Adipocyte (in vitro differentiated cells): ENCODE measurements at regions not wholly inside any gene's neighbourhood (a gene's known extent, or its start where the extent isn't known, plus 50 kb on each side); places are given as distances from the start of the nearest gene placed in this dataset.

ENCODE experiments used
- DNase-seq: peaks from one replicate; pipeline ENCODE4 v3.0.0-alpha.2; 2015; ENCODE audit warnings: low read depth
- H3K27me3 ChIP-seq: replicated peaks from 2 replicates; pipeline ENCODE4 v1.7.0; 2013; ENCODE audit warnings: mild to moderate bottlenecking, low read length, moderate library complexity; ENCODE audit not compliant: control insufficient read depth, insufficient read depth
- H3K36me3 ChIP-seq: 2 replicates; pipeline ENCODE4 v1.7.0; 2013; ENCODE audit warnings: low read length, mild to moderate bottlenecking, moderate library complexity; ENCODE audit not compliant: control insufficient read depth, insufficient read depth, severe bottlenecking
- H3K4me1 ChIP-seq: 2 replicates; pipeline ENCODE4 v1.7.0; 2013; ENCODE audit warnings: mild to moderate bottlenecking, low read length, moderate library complexity; ENCODE audit not compliant: control insufficient read depth, insufficient read depth
- H3K4me3 ChIP-seq: 2 replicates; pipeline ENCODE4 v1.7.0; 2013; ENCODE audit warnings: mild to moderate bottlenecking, low read length, moderate library complexity
- H3K9ac ChIP-seq: 2 replicates; pipeline ENCODE4 v1.7.0; 2013; ENCODE audit warnings: mild to moderate bottlenecking, low read length, moderate library complexity
- H3K9me3 ChIP-seq: 2 replicates; pipeline ENCODE4 v1.7.0; 2013; ENCODE audit warnings: mild to moderate bottlenecking, low read length, moderate library complexity; ENCODE audit not compliant: control insufficient read depth

DNA sequence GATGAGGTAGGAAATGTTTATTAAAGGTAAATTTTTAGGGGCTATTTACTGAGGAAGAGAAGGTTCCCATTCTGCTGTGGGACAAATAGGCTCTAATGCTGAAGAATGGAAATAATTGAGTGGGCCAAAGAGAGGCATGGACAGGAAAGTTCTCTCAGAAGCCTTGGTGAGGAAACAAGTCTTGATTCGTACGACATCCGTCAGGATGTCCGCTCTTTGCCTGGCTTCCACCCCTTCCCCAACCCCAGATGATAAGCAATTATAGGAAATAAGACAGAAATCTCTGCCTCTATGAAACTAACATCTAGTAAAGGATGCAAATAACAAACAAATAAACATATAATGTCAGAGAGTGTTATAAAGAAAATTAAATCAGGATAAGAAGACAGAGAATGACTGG is 91.7 kb upstream of the BCAT1 start:
- Histone ChIP-seq H3K4me3 (no peak overlapping the region), H3K27me3 (peaks cover 9% of the 10 kb centered on the region), H3K9ac (no peak overlapping the region), H3K36me3 (no peaks in the 10 kb centered on the region), H3K4me1 (no peaks in the 10 kb centered on the region), H3K9me3 (peaks cover 10% of the 10 kb centered on the region)
- DNase-seq: no peak

DNA sequence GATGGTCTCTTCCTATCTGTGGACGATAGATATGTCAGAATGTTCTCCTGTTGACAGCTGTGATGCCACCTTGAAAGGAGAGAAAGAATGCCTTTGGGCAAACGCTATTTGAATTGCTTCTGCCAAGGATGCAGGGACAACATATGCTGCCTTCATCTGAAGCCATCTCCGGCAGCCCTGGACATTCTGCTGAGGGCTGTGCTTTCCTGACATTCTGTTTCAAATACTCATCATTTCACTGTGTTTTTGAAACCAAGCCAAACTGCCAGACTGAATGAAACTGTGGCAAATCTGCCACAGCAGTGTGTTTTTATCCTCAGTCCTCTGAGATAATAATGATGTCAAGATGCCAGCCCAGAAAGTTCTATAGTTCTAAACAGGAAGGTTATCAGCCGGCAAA is 85.8 kb upstream of the BCAT1 start:
- peak; percentile 35 for DNase-seq
- Histone ChIP-seq H3K27me3 (peaks cover 27% of the 10 kb centered on the region), H3K9ac (no peak overlapping the region), H3K9me3 (no peaks in the 10 kb centered on the region), H3K4me1 (no peaks in the 10 kb centered on the region), H3K36me3 (no peaks in the 10 kb centered on the region), H3K4me3 (no peak overlapping the region)

DNA sequence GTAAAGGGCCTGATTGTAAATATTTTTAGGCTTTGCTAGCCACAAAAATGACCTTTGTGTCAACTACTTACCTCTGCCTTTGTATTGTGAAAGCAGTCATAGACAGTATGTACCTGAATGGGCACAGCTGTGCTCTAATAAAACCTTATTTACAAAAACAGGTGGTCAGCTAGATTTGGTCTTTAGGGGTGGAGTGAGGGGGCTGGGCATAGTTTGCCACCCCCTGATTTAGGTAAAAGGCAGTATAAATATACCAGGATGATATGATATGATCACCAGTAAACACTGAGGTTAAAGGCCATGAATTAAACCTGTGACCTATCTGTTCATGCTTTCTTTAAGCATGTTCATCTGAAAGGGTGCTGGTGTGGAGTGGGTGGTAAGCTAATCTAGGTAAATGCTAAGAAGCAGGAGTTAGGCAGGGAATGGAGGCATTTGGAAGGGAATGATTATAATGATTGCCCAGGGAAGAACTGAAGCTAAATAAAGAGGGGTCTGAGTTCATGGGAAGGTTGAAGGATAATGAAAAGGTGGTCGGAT is 77.1 kb upstream of the BCAT1 start:
- Histone ChIP-seq H3K4me1 (no peaks in the 10 kb centered on the region), H3K9ac (no peak overlapping the region), H3K36me3 (no peaks in the 10 kb centered on the region), H3K27me3 (peaks cover 7% of the 10 kb centered on the region), H3K9me3 (no peaks in the 10 kb centered on the region), H3K4me3 (no peak overlapping the region)
- DNase-seq: no peak

DNA sequence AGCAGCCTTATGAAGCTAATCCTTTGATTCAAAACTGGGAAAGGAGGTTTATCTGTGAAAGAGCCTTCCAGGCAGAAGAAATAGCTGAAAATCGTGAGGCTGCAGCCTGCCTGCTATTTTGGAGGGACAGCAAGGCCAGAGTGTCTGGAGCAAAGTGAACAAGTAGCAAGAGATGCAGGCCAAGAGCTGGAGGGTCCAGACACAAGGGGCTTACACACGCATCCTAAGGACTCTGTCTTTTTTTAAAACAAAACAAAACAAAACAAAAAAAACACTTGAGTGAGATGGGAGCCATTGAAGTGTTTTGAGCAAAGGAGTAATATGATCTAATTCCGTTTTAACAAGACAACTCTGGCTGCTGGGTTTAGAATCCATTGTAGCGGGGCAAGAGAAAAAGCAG is 76.4 kb upstream of the BCAT1 start:
- no peaks in the 10 kb centered on the region for H3K4me1 ChIP-seq
- no peak overlapping the region for H3K9ac ChIP-seq

DNA sequence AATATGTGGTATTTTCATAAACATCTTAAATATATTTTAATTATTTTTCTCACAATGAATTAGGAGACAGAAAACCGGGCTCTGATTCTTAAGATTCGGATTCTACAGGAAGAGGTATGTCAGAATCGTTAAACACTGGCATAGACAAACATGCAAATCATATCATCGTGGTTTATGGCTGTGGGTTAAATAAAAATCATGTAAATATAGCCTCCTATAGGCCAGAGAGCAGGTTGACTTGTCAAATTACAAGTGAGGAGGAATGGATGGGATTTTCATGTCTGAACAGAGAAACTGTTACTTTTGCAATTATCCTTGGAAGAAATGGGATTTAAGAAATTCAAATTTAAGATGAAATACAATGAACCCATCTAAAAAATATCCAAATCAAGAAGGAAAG is 74.9 kb upstream of the BCAT1 start:
- Histone ChIP-seq H3K4me3 (no peak overlapping the region), H3K9me3 (peaks cover 10% of the 10 kb centered on the region), H3K36me3 (no peaks in the 10 kb centered on the region), H3K4me1 (no peaks in the 10 kb centered on the region), H3K27me3 (no peaks in the 10 kb centered on the region), H3K9ac (no peak overlapping the region)
- no peak for DNase-seq

More for the DNA sequence above, 76.4 kb upstream of the BCAT1 start:
- no peak for DNase-seq
- H3K27me3 ChIP-seq: peaks cover 7% of the 10 kb centered on the region
- no peaks in the 10 kb centered on the region for H3K36me3 ChIP-seq
- no peaks in the 10 kb centered on the region for H3K9me3 ChIP-seq
- H3K4me3 ChIP-seq: no peak overlapping the region

DNA sequence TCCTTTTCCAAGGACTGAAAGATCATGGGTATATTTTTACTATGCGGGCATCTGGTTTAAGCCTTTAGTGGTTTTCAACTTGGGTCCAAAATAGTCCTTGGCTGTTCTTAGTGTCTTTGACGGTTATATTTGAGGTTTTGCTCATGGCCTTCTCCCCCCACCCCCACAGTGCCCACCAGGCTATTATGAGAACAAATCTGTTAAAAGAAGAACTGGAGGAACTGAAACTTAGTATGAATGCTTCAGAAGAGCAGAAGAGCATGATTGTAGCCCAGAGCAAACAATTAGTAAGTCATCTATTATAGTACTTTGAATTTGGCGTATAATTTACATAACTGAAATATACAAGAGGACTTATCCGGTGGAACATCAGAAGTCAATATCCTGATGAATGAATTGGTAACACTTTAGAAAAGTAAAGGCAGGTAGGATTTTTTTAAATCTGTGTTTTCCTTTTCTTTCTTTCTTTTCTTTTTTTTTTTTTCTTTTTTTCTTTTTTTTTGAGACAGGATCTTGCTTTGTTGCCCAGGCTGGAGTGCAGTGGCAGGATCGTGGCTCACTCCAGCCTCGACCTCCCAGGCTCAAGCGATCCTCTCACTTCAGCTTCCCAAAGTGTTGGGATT is 71.8 kb upstream of the BCAT1 start:
- peaks cover 10% of the 10 kb centered on the region for H3K9me3 ChIP-seq
- H3K4me1 ChIP-seq: no peaks in the 10 kb centered on the region
- no peak overlapping the region for H3K9ac ChIP-seq
- H3K36me3 ChIP-seq: no peaks in the 10 kb centered on the region
- no peak overlapping the region for H3K4me3 ChIP-seq
- no peaks in the 10 kb centered on the region for H3K27me3 ChIP-seq
- no peak for DNase-seq

DNA sequence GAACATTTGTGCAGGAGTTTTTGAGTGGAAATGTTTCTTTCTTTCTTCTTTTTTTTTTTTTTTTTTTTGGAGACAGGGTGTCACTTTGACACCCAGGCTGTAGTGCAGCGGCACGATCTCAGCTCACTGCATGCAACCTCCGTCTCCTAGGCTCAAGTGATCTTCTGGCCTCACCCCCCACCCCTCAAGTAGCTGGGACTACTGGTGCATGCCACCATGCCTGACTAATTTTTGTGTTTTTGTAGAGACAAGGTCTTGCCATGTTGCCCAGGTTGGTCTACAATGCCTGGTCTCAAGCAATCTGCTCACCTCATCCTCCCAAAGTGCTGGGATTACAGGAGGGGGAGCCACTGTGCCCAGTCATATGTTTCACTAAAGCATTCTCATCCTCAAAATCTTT is 69.2 kb upstream of the BCAT1 start:
- DNase-seq: no peak
- Histone ChIP-seq H3K9ac (no peak overlapping the region), H3K27me3 (no peaks in the 10 kb centered on the region), H3K4me1 (no peaks in the 10 kb centered on the region), H3K4me3 (no peak overlapping the region), H3K36me3 (no peaks in the 10 kb centered on the region), H3K9me3 (peaks cover 10% of the 10 kb centered on the region)

DNA sequence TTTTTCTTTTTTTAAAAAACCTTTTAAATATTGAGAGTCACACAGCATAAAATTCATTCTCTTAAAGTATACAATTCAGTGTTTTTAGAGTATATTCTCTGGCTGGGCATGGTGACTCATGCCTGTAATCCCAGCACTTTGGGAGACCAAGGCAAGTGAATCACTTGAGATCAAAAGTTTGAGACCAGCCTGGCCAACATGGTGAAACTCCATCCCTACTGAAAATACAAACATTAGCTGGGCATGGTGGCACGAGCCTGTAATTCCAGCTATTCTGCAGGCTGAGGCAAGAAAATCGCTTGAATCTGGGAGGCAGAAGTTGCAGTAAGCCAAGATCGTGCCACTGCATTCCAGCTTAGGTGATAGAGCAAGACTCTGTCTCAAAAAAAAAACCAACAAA is 68.4 kb upstream of the BCAT1 start:
- Histone ChIP-seq H3K9me3 (peaks cover 10% of the 10 kb centered on the region), H3K9ac (no peak overlapping the region), H3K4me1 (no peaks in the 10 kb centered on the region)

DNA sequence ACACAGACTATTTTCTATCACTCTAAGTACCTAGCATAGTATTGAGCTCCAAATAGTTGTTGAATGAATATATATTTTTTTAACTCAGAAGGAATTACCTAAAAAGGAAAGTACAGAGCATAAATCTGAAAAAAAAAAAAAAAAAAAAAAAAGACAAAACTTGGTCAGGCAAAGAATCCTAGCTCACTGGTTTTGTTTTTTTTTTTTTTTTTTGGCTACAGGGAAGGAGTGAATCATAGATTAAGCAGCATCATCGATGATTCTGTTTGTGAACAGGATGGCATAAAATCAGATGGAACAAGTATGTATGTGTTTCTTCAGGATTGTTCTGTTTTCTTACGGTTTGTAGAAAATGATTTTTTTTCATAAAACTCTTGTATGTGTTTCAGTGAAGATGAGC is 66.1 kb upstream of the BCAT1 start:
- H3K9me3 ChIP-seq: peaks cover 9% of the 10 kb centered on the region
- H3K36me3 ChIP-seq: no peaks in the 10 kb centered on the region
- H3K4me3 ChIP-seq: no peak overlapping the region
- peak; percentile 18 for DNase-seq
- H3K27me3 ChIP-seq: no peaks in the 10 kb centered on the region
- H3K4me1 ChIP-seq: no peaks in the 10 kb centered on the region
- H3K9ac ChIP-seq: no peak overlapping the region

More for the DNA sequence above, 68.4 kb upstream of the BCAT1 start:
- H3K27me3 ChIP-seq: no peaks in the 10 kb centered on the region
- no peaks in the 10 kb centered on the region for H3K36me3 ChIP-seq
- no peak overlapping the region for H3K4me3 ChIP-seq
- peak; percentile 32 for DNase-seq

DNA sequence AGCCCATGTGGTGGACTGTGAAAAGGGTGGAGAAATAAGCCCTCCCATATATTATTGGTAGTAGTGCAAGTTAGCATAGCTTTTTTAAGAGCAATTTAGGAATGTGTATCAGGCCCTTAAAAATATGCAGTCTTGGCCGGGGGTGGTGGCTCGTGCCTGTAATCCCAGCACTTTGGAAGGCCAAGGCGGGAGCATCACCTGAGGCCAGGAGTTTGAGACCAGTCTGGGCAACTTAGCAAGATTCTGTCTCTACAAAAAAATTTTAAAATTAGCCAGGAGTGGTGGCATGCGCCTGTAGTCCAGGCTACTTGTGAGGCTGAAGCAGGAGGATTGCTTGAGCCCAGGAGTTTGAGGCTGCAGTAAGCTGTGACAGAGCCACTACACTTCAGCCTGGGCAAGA is 64.2 kb upstream of the BCAT1 start:
- Histone ChIP-seq H3K4me1 (no peaks in the 10 kb centered on the region), H3K27me3 (no peaks in the 10 kb centered on the region), H3K4me3 (no peak overlapping the region), H3K36me3 (no peaks in the 10 kb centered on the region), H3K9ac (no peak overlapping the region), H3K9me3 (no peaks in the 10 kb centered on the region)
- no peak for DNase-seq

DNA sequence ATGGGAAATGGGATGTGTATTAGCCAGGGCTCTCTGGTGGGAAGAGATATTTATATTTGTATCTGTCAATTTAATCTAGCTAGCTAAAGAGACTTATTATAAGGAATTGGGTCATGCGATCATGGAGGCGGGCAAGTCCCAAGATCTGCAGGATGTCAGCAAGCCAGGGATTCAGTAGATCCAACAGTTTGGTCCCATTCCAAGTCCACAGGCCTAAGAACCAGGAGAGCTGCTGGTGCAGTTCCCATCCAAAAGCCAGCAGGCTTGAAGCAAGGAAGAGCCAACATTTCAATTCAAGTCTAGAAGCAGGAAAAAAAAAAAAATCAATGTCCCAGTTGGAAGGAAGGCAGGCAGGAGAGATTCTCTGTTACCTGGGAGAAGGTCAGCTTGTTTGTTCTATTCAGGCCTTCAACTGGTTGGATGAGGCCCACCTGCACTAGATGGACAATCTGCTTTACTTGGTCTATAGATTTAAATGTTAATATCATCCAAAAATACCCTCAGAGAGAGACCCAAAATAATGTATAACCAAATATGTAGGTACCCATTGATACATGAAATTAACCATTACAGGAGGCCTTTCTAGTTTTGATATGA is 60.7 kb upstream of the BCAT1 start:
- H3K9ac ChIP-seq: no peak overlapping the region
- H3K4me3 ChIP-seq: no peak overlapping the region
- DNase-seq: no peak
- H3K36me3 ChIP-seq: no peaks in the 10 kb centered on the region
- no peaks in the 10 kb centered on the region for H3K9me3 ChIP-seq
- no peaks in the 10 kb centered on the region for H3K27me3 ChIP-seq
- H3K4me1 ChIP-seq: no peaks in the 10 kb centered on the region

DNA sequence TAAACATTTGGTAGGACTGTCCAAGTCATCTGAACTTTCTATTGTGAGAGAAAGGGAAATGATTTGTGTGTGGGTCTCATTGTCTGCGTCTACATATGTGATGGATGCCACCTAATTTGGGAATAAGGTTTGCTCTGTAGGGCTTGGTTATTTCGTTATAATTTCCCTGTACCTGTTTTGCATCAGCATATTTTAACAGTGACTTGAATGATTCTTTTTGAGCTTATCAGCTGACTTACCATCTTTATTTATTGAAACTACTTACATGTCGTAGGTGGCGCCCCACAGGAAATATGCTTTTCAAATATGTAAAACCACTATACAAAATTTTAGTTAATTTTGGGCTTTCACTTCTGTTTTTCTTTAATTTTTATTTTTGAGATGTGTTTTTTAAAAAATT is 56.5 kb upstream of the BCAT1 start:
- Histone ChIP-seq H3K9me3 (no peaks in the 10 kb centered on the region), H3K27me3 (no peaks in the 10 kb centered on the region), H3K36me3 (no peaks in the 10 kb centered on the region), H3K4me1 (no peaks in the 10 kb centered on the region), H3K4me3 (no peak overlapping the region), H3K9ac (no peak overlapping the region)
- no peak for DNase-seq
